ENCODE measurements at regions not wholly inside any gene's neighbourhood (a gene's known extent, or its start where the extent isn't known, plus 50 kb on each side); places are given as distances from the start of the nearest gene placed in this dataset.
A peak's percentile ranks its signal among the peaks of the same experiment; 100 is the strongest.

DNA sequence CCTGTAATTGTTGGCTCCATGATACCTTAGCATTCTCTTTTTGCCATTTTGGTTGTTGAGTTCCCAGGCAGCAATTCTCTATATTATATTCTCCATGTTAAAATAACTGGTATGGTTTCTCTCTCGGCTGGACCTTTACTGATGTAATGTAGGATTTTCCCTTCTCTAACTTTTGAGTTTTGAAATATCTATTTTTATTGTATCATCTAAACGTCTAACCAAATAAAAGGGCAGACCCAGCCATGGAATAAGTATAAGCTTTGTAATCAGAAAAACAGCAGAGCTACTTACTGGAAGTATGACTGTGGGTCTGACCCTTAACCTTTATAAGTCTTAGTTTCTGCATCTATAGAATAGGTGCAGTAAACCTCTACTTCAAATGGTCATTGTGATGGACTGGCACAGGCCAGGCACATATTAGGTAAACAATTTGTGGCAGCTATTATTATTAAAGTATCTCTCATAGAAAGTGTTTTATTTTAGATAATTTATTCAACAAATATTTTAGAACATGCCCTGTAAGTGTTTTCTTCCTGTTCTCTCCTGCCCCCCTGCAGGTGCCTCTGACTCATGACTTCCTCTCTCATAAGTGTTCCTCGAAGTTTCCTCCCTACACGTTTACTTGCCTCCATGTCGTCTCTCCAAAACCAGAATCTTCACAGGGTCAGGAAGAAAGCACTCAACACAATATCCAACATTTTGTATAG lies 224.9 kb upstream of the FGGY start:
- no peak for DNase-seq
- TF ChIP-seq, protein P1, sequence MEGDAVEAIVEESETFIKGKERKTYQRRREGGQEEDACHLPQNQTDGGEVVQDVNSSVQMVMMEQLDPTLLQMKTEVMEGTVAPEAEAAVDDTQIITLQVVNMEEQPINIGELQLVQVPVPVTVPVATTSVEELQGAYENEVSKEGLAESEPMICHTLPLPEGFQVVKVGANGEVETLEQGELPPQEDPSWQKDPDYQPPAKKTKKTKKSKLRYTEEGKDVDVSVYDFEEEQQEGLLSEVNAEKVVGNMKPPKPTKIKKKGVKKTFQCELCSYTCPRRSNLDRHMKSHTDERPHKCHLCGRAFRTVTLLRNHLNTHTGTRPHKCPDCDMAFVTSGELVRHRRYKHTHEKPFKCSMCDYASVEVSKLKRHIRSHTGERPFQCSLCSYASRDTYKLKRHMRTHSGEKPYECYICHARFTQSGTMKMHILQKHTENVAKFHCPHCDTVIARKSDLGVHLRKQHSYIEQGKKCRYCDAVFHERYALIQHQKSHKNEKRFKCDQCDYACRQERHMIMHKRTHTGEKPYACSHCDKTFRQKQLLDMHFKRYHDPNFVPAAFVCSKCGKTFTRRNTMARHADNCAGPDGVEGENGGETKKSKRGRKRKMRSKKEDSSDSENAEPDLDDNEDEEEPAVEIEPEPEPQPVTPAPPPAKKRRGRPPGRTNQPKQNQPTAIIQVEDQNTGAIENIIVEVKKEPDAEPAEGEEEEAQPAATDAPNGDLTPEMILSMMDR (IDR thresholded peaks at IDR 0.05) = no peak
- TF ChIP-seq POLR2A (IDR thresholded peaks at IDR 0.05) = no peak
- Histone ChIP-seq H3K27me3 (no peaks in the 10 kb centered on the region), H3K4me3 (replicated peaks in 1 of 3) (no peak overlapping the region), H3K9me3 (no peaks in the 10 kb centered on the region), H3K36me3 (no peaks in the 10 kb centered on the region), H3K4me1 (no peaks in the 10 kb centered on the region), H3K27ac (no peak overlapping the region)
- intact Hi-C loops (cut with DNase I) = no loop called here
- 66 to 74% methylated on average over 5 of the region's 5 CpGs for WGBS, 2 donors

DNA sequence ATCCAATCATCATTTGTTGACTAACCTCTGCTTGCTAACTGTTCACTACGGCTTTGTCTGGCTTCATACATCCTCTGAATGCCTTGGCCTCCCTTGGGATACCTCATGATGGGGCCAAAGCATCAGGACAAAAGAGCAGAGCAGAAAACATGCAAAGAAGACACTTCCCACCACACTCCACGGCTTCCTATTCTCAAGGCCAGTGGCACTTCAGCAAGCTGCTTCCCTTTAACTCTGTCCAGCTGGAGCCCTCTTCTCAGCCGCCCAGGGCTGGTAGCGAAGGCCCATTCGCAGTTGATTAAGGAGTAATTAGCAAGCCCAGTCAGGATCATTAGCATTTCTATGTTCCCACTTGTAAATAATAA lies 224.3 kb upstream of the FGGY start:
- H3K4me1 ChIP-seq = no peaks in the 10 kb centered on the region
- no peaks in the 10 kb centered on the region for H3K36me3 ChIP-seq
- intact Hi-C loops (cut with DNase I) = no loop called here
- DNase-seq = no peak
- 87 to 91% methylated on average over 5 of the region's 5 CpGs for WGBS, 2 donors
- no peak overlapping the region for H3K27ac ChIP-seq
- no peaks in the 10 kb centered on the region for H3K9me3 ChIP-seq
- TF ChIP-seq, protein P1 (IDR thresholded peaks at IDR 0.05) = no peak
- no peak for TF ChIP-seq POLR2A (IDR thresholded peaks at IDR 0.05)
- H3K4me3 ChIP-seq (replicated peaks in 1 of 3) = no peak overlapping the region
- H3K27me3 ChIP-seq = no peaks in the 10 kb centered on the region

GRCh38 chr1:59074598-59074997 lies 222.3 kb upstream of the FGGY start:
- no peak overlapping the region for H3K27ac ChIP-seq
- H3K36me3 ChIP-seq = no peaks in the 10 kb centered on the region
- H3K4me1 ChIP-seq = no peaks in the 10 kb centered on the region
- H3K4me3 ChIP-seq (replicated peaks in 1 of 3) = no peak overlapping the region
- no peaks in the 10 kb centered on the region for H3K9me3 ChIP-seq
- no peaks in the 10 kb centered on the region for H3K27me3 ChIP-seq
- intact Hi-C loops (cut with DNase I) = no loop called here
- 45 to 75% methylated on average over 3 of the region's 3 CpGs for WGBS, 2 donors
- no peak for DNase-seq
- TF ChIP-seq, protein P1 (IDR thresholded peaks at IDR 0.05) = no peak
- no peak for TF ChIP-seq POLR2A (IDR thresholded peaks at IDR 0.05)

DNA sequence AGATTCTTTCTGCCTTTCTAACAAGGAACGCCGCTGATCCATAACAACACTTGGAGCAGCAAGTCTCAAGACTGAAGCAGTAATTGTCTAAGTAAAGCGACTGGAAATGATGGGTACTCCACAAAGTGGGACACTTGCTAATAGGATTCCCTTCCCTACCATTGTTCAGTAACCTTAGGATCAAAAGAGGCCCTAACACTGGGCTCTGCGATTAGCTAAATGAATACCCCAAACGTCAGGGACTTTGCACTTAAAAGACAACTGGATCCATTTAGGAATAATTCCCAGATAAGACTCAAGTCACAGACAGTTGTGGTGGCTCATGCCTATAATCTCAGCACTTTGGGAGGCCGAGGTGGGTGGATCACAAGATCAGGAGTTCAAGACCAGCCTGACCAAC lies 221.9 kb upstream of the FGGY start:
- no peak overlapping the region for H3K4me3 ChIP-seq (replicated peaks in 1 of 3)
- peak in 1 of 2 donors; percentile 20 for DNase-seq
- H3K27me3 ChIP-seq = no peaks in the 10 kb centered on the region
- intact Hi-C loops (cut with DNase I) = no loop called here
- WGBS, 2 donors = 54 to 81% methylated on average over 6 of the region's 6 CpGs
- no peaks in the 10 kb centered on the region for H3K36me3 ChIP-seq
- no peak overlapping the region for H3K27ac ChIP-seq
- TF ChIP-seq, protein P1 (IDR thresholded peaks at IDR 0.05) = no peak
- TF ChIP-seq POLR2A (IDR thresholded peaks at IDR 0.05) = no peak
- H3K4me1 ChIP-seq = no peaks in the 10 kb centered on the region
- no peaks in the 10 kb centered on the region for H3K9me3 ChIP-seq

DNA sequence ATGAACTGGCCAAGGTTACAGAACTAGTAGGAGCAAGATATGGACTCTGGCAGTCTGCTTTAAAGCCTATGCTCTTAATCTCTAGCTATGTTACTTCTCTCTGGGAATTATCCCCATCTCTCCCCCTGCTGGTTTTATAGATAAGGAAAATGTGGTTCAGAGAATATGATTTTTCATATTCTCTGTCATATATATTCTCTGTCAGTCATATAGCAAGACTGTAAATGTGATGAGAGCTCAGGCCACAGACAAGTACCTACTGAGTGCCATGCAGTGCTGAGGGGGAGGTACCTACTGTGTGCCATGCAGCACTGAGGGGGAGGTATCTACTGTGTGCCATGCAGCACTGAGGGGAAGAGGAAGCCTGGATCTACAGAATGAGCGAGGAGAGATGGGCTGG lies 220.3 kb upstream of the FGGY start:
- intact Hi-C loops (cut with DNase I) = no loop called here
- Histone ChIP-seq H3K4me3 (replicated peaks in 1 of 3) (no peak overlapping the region), H3K27ac (no peak overlapping the region), H3K4me1 (no peaks in the 10 kb centered on the region), H3K27me3 (no peaks in the 10 kb centered on the region), H3K36me3 (no peaks in the 10 kb centered on the region), H3K9me3 (no peaks in the 10 kb centered on the region)
- no peak for DNase-seq
- TF ChIP-seq POLR2A (IDR thresholded peaks at IDR 0.05) = no peak
- TF ChIP-seq, protein P1 (IDR thresholded peaks at IDR 0.05) = peak in 3 of 6 experiments; percentile 22 to 26 (median 24)
- WGBS, 2 donors = 93 to 94% methylated on average over 1 of the region's 1 CpG

All from thyroid gland (tissue), 4 donors.